ENCODE measurements at regions not wholly inside any gene's neighbourhood (a gene's known extent, or its start where the extent isn't known, plus 50 kb on each side); places are given as distances from the start of the nearest gene placed in this dataset.
"Not testable (repeated sequence)": the region's sequence is repeated elsewhere in the genome, so short reads cannot be mapped to it uniquely, and the experiment has no call there.

- no peaks in the 10 kb centered on the region for H3K9me3 ChIP-seq (ENCODE audit: low read depth, low read length)
- H3K9ac ChIP-seq (ENCODE audit: insufficient read length): no peak overlapping the region
- no peak overlapping the region for H3K27ac ChIP-seq
- TF ChIP-seq FOXP2 (optimal IDR thresholded peaks at IDR 0.05; ENCODE audit: control extremely low read depth, extremely low read length, insufficient read depth): no peak
- TF ChIP-seq EZH2 (IDR thresholded peaks at IDR 0.05): no peak
- no peak for TF ChIP-seq POLR2AphosphoS5 (IDR thresholded peaks at IDR 0.05; ENCODE audit: borderline replicate concordance, low read depth, low read length)
- no peak for DNase-seq (ENCODE audit: low read depth, low spot score)
- no peaks in the 10 kb centered on the region for H3K36me3 ChIP-seq (ENCODE audit: insufficient read depth, low read length)
- no peak overlapping the region for H3K4me3 ChIP-seq
Observed at GRCh38 chr7:155380976-155381851, 76.7 kb upstream of the EN2 start.

DNA sequence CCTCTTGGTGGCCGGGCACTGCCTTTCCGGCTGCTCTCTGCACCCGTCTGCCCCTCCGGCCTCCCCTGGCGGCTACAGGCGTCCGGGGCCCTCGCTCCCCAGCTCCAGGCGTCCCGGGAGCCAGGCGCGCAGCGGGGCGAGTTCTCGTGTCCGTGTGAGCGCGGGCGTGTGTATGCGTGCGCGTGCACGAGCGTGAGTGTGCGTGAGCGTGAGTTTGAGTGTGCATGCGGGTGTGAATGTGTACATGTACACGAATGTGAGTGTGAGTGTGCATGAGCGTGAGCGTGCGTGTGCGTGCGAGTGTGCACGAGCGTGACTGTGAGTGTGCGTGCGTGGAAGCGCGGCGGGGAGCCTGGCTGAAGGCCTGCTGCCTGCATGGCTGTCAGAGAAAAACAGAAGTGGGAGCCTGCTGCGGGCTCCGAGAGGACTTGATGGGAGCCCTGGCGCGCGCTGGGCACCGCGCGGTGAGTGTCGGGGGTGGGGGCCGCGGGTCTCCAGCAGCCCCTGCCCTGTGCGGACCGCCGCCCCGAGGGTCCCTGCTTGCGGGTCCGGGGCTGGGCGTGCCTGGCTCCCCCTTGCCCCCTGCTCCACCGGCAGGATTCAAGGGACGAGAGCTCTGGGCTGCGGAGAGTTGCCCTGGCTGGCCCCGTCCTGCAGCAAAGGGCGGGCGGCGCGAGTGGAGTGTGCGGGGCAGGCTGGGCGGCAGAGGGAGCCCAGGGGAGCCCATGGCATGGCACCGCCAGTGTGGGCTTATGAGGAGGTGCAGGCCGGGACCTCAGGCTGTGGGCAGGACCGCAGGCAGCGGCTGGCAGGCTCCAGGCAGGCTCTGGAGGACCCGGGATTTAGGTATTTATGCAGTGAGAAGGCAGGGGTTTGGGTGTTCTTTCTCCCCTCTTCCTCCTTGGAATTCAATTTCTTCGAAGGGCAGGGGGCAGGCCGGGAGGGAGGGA, 75.8 kb upstream of the EN2 start:
- TF ChIP-seq POLR2AphosphoS5 (IDR thresholded peaks at IDR 0.05; ENCODE audit: borderline replicate concordance, low read depth, low read length) (no peak), FOXP2 (optimal IDR thresholded peaks at IDR 0.05; ENCODE audit: control extremely low read depth, extremely low read length, insufficient read depth) (no peak), EZH2 (IDR thresholded peaks at IDR 0.05) (no peak)
- no peak overlapping the region for H3K4me3 ChIP-seq
- H3K9ac ChIP-seq (ENCODE audit: insufficient read length): no peak overlapping the region

GRCh38 chr7:155382802-155383171, 75.1 kb upstream of the EN2 start:
- Histone ChIP-seq H3K36me3 (ENCODE audit: insufficient read depth, low read length) (no peaks in the 10 kb centered on the region), H3K27ac (no peak overlapping the region), H3K9me3 (ENCODE audit: low read depth, low read length) (no peaks in the 10 kb centered on the region), H3K4me3 (no peak overlapping the region), H3K9ac (ENCODE audit: insufficient read length) (no peak overlapping the region)
- DNase-seq (ENCODE audit: low read depth, low spot score): no peak
- TF ChIP-seq FOXP2 (optimal IDR thresholded peaks at IDR 0.05; ENCODE audit: control extremely low read depth, extremely low read length, insufficient read depth) (no peak), POLR2AphosphoS5 (IDR thresholded peaks at IDR 0.05; ENCODE audit: borderline replicate concordance, low read depth, low read length) (no peak), EZH2 (IDR thresholded peaks at IDR 0.05) (no peak)

More for the DNA sequence above, 75.8 kb upstream of the EN2 start:
- no peak for DNase-seq (ENCODE audit: low read depth, low spot score)
- no peaks in the 10 kb centered on the region for H3K9me3 ChIP-seq (ENCODE audit: low read depth, low read length)
- H3K27ac ChIP-seq: no peak overlapping the region
- no peaks in the 10 kb centered on the region for H3K36me3 ChIP-seq (ENCODE audit: insufficient read depth, low read length)

GRCh38 chr7:155383756-155384491, 74.0 kb upstream of the EN2 start:
- TF ChIP-seq EZH2 (IDR thresholded peaks at IDR 0.05) (no peak), FOXP2 (optimal IDR thresholded peaks at IDR 0.05; ENCODE audit: control extremely low read depth, extremely low read length, insufficient read depth) (no peak), POLR2AphosphoS5 (IDR thresholded peaks at IDR 0.05; ENCODE audit: borderline replicate concordance, low read depth, low read length) (no peak)
- Histone ChIP-seq H3K9ac (ENCODE audit: insufficient read length) (no peak overlapping the region), H3K36me3 (ENCODE audit: insufficient read depth, low read length) (no peaks in the 10 kb centered on the region), H3K4me3 (no peak overlapping the region), H3K9me3 (ENCODE audit: low read depth, low read length) (no peaks in the 10 kb centered on the region), H3K27ac (no peak overlapping the region)
- DNase-seq (ENCODE audit: low read depth, low spot score): no peak

DNA sequence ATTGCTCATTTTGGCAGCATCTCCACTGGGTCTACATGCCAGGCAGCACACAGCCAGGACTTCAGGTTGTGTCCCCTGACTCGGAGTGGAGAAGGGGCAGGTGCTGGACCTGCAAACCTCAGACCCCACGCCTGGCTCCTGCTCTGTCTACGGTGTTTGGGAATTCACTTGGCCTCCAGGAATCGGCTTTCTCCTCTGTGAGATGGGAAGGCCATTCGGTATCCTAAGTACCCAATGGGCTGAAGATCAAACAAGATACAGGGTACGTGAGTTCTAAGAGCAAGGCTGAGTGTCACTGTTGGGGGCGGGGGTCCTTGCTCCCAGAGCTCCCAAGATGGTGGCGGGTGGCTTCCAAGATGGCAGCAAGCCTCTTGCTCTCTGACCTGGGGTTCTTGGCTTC, 73.2 kb upstream of the EN2 start:
- H3K27ac ChIP-seq: no peak overlapping the region
- no peaks in the 10 kb centered on the region for H3K36me3 ChIP-seq (ENCODE audit: insufficient read depth, low read length)
- H3K4me3 ChIP-seq: no peak overlapping the region
- no peak for DNase-seq (ENCODE audit: low read depth, low spot score)
- H3K9me3 ChIP-seq (ENCODE audit: low read depth, low read length): no peaks in the 10 kb centered on the region
- H3K9ac ChIP-seq (ENCODE audit: insufficient read length): no peak overlapping the region
- no peak for TF ChIP-seq EZH2 (IDR thresholded peaks at IDR 0.05)
- TF ChIP-seq FOXP2 (optimal IDR thresholded peaks at IDR 0.05; ENCODE audit: control extremely low read depth, extremely low read length, insufficient read depth): no peak
- TF ChIP-seq POLR2AphosphoS5 (IDR thresholded peaks at IDR 0.05; ENCODE audit: borderline replicate concordance, low read depth, low read length): no peak

DNA sequence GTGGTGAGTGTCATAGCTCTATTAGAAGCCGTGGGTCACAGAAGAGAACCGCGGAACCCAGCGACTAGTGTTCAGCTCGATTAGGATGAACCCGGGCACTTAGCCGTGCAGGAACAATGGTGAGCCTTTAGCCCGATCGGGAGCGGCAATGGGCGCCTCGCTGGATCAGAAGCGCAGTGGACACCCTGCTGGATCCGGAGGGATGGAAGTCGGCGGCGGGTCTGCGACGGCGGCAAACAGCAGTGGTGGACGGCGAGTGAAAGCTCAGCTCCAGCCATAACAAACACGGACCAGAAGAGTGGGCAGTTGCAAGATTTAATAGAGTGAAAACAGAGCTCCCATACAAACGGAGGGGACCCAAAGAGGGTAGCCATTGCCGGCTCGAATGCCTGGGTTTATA, 72.7 kb upstream of the EN2 start:
- DNase-seq (ENCODE audit: low read depth, low spot score); H3K9me3 ChIP-seq (ENCODE audit: low read depth, low read length); H3K9ac ChIP-seq (ENCODE audit: insufficient read length); H3K36me3 ChIP-seq (ENCODE audit: insufficient read depth, low read length); H3K4me3 ChIP-seq; H3K27ac ChIP-seq: not testable (repeated sequence)

DNA sequence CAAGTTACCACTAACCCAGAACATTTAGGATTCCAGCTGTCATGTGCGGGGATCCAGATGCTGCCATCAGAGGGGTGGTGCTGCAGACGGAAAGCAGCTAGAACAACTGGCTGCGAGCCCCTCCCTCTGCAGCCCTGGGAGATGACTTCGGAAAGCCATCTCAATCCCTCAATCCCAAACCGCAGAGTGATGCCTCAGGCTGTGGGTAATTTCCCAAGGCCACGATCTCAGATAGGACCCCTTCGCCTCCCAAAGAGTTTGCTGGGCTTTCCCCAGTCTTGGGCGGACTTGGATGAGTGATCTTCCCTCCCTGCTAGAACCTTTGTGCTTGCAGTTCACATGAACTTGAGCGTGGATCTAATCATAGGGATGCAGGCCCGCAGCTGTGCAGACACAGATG, 71.3 kb upstream of the EN2 start:
- H3K4me3 ChIP-seq: no peak overlapping the region
- no peak overlapping the region for H3K9ac ChIP-seq (ENCODE audit: insufficient read length)
- TF ChIP-seq EZH2 (IDR thresholded peaks at IDR 0.05) (no peak), POLR2AphosphoS5 (IDR thresholded peaks at IDR 0.05; ENCODE audit: borderline replicate concordance, low read depth, low read length) (no peak), FOXP2 (optimal IDR thresholded peaks at IDR 0.05; ENCODE audit: control extremely low read depth, extremely low read length, insufficient read depth) (no peak)
- no peaks in the 10 kb centered on the region for H3K9me3 ChIP-seq (ENCODE audit: low read depth, low read length)
- H3K27ac ChIP-seq: no peak overlapping the region
- no peak for DNase-seq (ENCODE audit: low read depth, low spot score)
- H3K36me3 ChIP-seq (ENCODE audit: insufficient read depth, low read length): no peaks in the 10 kb centered on the region

DNA sequence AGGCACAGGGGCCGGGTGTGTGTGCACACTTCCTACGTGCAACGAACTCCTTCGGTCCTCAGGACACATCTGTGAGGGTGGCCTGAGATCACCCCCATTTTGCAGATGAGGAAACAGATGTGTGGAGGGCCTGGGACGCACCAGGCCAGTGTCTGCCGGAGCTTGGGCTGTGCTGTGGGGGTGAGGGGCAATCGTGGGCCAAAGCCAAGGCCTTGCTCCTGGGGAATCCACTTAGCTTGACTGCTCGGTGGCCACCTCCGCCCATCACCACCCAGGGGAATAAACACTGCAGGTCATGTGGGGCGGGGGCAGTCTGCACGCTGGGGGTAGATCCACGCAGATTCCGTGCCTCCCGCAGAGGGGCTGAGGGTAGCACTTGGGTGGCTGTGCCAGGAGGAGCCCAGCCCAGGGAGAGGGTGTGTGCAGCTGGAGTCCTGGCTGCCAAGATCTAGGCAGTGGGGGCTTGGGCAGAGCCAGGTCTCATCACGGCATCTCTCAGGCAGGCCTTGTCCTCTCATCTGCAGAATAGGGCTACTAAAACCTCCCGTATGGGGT, 70.8 kb upstream of the EN2 start:
- Histone ChIP-seq H3K9ac (ENCODE audit: insufficient read length) (no peak overlapping the region), H3K36me3 (ENCODE audit: insufficient read depth, low read length) (no peaks in the 10 kb centered on the region), H3K27ac (no peak overlapping the region), H3K4me3 (no peak overlapping the region), H3K9me3 (ENCODE audit: low read depth, low read length) (no peaks in the 10 kb centered on the region)
- DNase-seq (ENCODE audit: low read depth, low spot score): no peak
- TF ChIP-seq POLR2AphosphoS5 (IDR thresholded peaks at IDR 0.05; ENCODE audit: borderline replicate concordance, low read depth, low read length) (no peak), FOXP2 (optimal IDR thresholded peaks at IDR 0.05; ENCODE audit: control extremely low read depth, extremely low read length, insufficient read depth) (no peak), EZH2 (IDR thresholded peaks at IDR 0.05) (no peak)
